ENCODE measurements at regions not wholly inside any gene's neighbourhood (a gene's known extent, or its start where the extent isn't known, plus 50 kb on each side); places are given as distances from the start of the nearest gene placed in this dataset.

DNA sequence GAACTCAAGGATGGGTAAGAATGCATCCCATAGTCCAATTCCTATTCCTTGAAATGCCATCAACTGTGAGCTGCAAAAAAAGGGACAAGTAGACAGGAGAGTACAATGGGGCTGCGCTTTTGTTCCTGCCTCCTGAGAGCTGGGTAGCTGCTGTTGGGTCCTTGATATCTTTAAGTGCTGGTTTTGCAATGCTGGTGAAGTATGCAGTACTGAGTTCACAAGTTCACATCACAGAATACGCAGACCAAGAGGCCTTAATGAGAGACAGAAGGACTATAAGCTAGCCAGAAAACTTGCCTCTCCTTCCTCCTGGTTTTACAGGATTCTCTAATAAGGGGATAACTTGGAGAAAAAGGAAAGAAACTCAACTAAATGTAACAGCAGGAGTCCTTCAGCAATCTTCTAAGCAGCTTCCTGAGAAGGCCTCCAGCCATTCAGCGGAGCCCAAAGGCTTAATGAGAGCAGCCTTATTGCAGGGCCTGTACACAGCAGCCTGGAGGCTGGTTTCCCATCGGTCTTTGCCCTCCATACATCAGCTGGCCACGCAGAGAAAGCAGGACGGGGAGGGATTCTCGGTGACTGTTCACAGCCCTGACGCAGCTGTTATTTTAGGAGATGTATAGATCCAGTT is 293.1 kb downstream of the CDCA7 start:
- TF ChIP-seq, protein P1, sequence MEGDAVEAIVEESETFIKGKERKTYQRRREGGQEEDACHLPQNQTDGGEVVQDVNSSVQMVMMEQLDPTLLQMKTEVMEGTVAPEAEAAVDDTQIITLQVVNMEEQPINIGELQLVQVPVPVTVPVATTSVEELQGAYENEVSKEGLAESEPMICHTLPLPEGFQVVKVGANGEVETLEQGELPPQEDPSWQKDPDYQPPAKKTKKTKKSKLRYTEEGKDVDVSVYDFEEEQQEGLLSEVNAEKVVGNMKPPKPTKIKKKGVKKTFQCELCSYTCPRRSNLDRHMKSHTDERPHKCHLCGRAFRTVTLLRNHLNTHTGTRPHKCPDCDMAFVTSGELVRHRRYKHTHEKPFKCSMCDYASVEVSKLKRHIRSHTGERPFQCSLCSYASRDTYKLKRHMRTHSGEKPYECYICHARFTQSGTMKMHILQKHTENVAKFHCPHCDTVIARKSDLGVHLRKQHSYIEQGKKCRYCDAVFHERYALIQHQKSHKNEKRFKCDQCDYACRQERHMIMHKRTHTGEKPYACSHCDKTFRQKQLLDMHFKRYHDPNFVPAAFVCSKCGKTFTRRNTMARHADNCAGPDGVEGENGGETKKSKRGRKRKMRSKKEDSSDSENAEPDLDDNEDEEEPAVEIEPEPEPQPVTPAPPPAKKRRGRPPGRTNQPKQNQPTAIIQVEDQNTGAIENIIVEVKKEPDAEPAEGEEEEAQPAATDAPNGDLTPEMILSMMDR (IDR thresholded peaks at IDR 0.05) = no peak
- TF ChIP-seq EZH2phosphoT487 (IDR thresholded peaks at IDR 0.05) = no peak
- no peak for TF ChIP-seq EZH2 (IDR thresholded peaks at IDR 0.05)

All from neural progenitor cell (in vitro differentiated cells).